Ishikawa (cell line): ENCODE measurements at regions not wholly inside any gene's neighbourhood (a gene's known extent, or its start where the extent isn't known, plus 50 kb on each side); places are given as distances from the start of the nearest gene placed in this dataset.

Experiments used
- CREB1 ChIP-seq: IDR thresholded peaks from 2 replicates; pipeline ENCODE4 v1.6.1; 2012; ENCODE audit warnings: low read depth
- EP300 ChIP-seq: IDR thresholded peaks from 2 replicates; pipeline ENCODE4 v1.6.1; 2012; ENCODE audit warnings: borderline replicate concordance

DNA sequence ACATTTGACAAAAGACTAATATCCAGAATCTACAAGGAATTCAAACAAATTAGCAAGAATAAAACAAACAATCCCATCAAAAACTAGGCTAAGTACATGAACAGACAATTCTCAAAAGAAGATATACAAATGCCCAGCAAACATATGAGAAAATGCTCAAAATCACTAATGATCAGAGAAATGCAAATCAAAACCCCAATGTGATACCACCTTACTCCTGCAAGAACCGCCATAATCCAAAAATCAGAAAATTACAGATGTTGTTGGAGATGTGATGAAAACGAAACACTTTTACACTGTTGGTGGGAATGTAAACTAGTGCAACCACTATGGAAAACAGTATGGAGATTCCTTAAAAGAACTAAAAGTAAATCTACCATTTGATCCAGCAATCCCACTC, 79.4 kb downstream of the SNTN start:
- TF ChIP-seq EP300 (no peak), CREB1 (no peak)
